ENCODE measurements at regions not wholly inside any gene's neighbourhood (a gene's known extent, or its start where the extent isn't known, plus 50 kb on each side); places are given as distances from the start of the nearest gene placed in this dataset.

DNA sequence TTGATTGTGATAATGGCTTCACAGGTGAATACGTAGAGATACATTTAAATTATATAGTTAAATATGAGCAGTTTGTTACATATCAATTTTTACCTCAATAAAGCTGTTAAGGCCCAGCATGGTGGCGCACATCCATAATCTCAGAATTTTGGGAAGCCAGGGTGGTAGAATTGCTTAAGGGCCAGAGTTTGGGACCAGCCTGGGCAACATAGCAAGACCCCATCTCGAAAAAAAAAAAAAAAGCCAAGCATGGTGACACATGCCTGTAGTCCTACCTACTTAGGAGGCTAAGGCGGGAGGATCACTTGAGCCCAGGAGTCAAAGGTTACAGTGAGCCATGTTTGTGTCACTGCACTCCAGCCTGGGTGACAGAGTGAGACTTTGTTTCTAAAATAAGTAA lies 138.7 kb upstream of the TMEM161B start:
- Histone ChIP-seq H3K79me2 (ENCODE audit: insufficient read depth, low read length) (no peaks in the 10 kb centered on the region), H3K9me3 (ENCODE audit: control insufficient read depth in 1 of 2, insufficient read depth in 1 of 2, low read depth in 1 of 2, low read length in 2 of 2) (no peaks in the 10 kb centered on the region), H3K9me2 (ENCODE audit: insufficient read depth) (no peaks in the 10 kb centered on the region), H3K4me3 (replicated peaks in 1 of 2; ENCODE audit: low read depth in 1 of 2, low read length in 2 of 2) (no peak overlapping the region), H3K4me2 (ENCODE audit: low read length) (no peak overlapping the region), H3K4me1 (ENCODE audit: control insufficient read depth in 1 of 2, insufficient read depth in 2 of 2, low read length in 2 of 2) (no peaks in the 10 kb centered on the region), H3K27me3 (ENCODE audit: insufficient read depth, low read length) (no peaks in the 10 kb centered on the region), H3K36me3 (ENCODE audit: control insufficient read depth in 1 of 2, insufficient read depth in 2 of 2, low read length in 2 of 2) (no peaks in the 10 kb centered on the region), H2AFZ (ENCODE audit: low read depth, low read length, poor library complexity, severe bottlenecking) (no peak overlapping the region), H4K20me1 (ENCODE audit: insufficient read depth) (no peaks in the 10 kb centered on the region), H3K9ac (ENCODE audit: low read length) (no peak overlapping the region), H3K27ac (ENCODE audit: low read depth, low read length) (no peak overlapping the region)
- ChIA-PET CTCF (no interaction called here), POLR2A (no interaction called here), RAD21 (ENCODE audit: low non-redundant PET in 1 of 2, low total read pairs in 2 of 2, uncharacterized antibody in 2 of 2, unreplicated experiment in 2 of 2) (no interaction called here)
- TF ChIP-seq RAD21 (IDR thresholded peaks at IDR 0.05; ENCODE audit: low read depth) (no peak), JUND (IDR thresholded peaks at IDR 0.05) (no peak), ZNF274 (IDR thresholded peaks at IDR 0.05; ENCODE audit: low read depth, low read length) (no peak), EGR1 (IDR thresholded peaks at IDR 0.05; ENCODE audit: low read depth) (no peak), SIN3A (IDR thresholded peaks at IDR 0.05; ENCODE audit: low read depth) (no peak)
- TF ChIP-seq, protein P1, sequence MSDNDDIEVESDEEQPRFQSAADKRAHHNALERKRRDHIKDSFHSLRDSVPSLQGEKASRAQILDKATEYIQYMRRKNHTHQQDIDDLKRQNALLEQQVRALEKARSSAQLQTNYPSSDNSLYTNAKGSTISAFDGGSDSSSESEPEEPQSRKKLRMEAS (IDR thresholded peaks at IDR 0.05) = no peak
- TF ChIP-seq, protein P2, sequence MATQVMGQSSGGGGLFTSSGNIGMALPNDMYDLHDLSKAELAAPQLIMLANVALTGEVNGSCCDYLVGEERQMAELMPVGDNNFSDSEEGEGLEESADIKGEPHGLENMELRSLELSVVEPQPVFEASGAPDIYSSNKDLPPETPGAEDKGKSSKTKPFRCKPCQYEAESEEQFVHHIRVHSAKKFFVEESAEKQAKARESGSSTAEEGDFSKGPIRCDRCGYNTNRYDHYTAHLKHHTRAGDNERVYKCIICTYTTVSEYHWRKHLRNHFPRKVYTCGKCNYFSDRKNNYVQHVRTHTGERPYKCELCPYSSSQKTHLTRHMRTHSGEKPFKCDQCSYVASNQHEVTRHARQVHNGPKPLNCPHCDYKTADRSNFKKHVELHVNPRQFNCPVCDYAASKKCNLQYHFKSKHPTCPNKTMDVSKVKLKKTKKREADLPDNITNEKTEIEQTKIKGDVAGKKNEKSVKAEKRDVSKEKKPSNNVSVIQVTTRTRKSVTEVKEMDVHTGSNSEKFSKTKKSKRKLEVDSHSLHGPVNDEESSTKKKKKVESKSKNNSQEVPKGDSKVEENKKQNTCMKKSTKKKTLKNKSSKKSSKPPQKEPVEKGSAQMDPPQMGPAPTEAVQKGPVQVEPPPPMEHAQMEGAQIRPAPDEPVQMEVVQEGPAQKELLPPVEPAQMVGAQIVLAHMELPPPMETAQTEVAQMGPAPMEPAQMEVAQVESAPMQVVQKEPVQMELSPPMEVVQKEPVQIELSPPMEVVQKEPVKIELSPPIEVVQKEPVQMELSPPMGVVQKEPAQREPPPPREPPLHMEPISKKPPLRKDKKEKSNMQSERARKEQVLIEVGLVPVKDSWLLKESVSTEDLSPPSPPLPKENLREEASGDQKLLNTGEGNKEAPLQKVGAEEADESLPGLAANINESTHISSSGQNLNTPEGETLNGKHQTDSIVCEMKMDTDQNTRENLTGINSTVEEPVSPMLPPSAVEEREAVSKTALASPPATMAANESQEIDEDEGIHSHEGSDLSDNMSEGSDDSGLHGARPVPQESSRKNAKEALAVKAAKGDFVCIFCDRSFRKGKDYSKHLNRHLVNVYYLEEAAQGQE (IDR thresholded peaks at IDR 0.05; ENCODE audit: low read depth) = no peak
- BruUV-seq (replicated peaks) = no TSS peak
- ATAC-seq = no peak
- no peak for DNase-seq (ENCODE audit: low read depth, low spot score)
- intact Hi-C loops (cut with micrococcal nuclease) = no loop called here

DNA sequence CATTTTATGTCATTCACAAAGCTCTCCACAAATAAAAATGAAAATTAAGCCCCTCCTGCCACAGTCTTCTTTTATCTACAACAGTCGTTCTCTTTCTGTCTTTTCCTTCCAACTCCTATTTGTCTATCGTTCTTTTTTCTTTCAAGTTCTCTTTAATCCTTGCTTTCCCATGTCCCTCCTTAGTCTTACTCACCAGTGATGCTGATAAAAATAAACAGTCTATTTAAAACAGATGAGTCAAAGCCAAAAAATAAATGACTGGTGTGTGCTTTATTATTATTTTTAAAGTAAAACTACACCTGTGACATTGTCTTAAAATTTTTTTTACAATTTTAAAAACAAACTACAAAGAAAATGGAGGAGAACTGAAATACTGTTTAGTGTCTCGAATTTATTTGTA lies 137.1 kb upstream of the TMEM161B start:
- Histone ChIP-seq H3K9me2 (ENCODE audit: insufficient read depth) (no peaks in the 10 kb centered on the region), H3K4me2 (ENCODE audit: low read length) (no peak overlapping the region), H3K4me1 (ENCODE audit: control insufficient read depth in 1 of 2, insufficient read depth in 2 of 2, low read length in 2 of 2) (no peaks in the 10 kb centered on the region), H3K36me3 (ENCODE audit: control insufficient read depth in 1 of 2, insufficient read depth in 2 of 2, low read length in 2 of 2) (no peaks in the 10 kb centered on the region), H3K9ac (ENCODE audit: low read length) (no peak overlapping the region), H3K4me3 (replicated peaks in 1 of 2; ENCODE audit: low read depth in 1 of 2, low read length in 2 of 2) (no peak overlapping the region), H3K9me3 (ENCODE audit: control insufficient read depth in 1 of 2, insufficient read depth in 1 of 2, low read depth in 1 of 2, low read length in 2 of 2) (no peaks in the 10 kb centered on the region), H3K79me2 (ENCODE audit: insufficient read depth, low read length) (no peaks in the 10 kb centered on the region), H3K27me3 (ENCODE audit: insufficient read depth, low read length) (no peaks in the 10 kb centered on the region), H2AFZ (ENCODE audit: low read depth, low read length, poor library complexity, severe bottlenecking) (no peak overlapping the region), H4K20me1 (ENCODE audit: insufficient read depth) (no peaks in the 10 kb centered on the region), H3K27ac (ENCODE audit: low read depth, low read length) (no peak overlapping the region)
- intact Hi-C loops (cut with micrococcal nuclease) = no loop called here
- BruUV-seq (replicated peaks) = no TSS peak
- DNase-seq (ENCODE audit: low read depth, low spot score) (no peak), ATAC-seq (no peak)
- ChIA-PET POLR2A (no interaction called here), CTCF (no interaction called here), RAD21 (ENCODE audit: low non-redundant PET in 1 of 2, low total read pairs in 2 of 2, uncharacterized antibody in 2 of 2, unreplicated experiment in 2 of 2) (no interaction called here)
- TF ChIP-seq CBX3 (IDR thresholded peaks at IDR 0.05; ENCODE audit: low read depth) = no peak
- TF ChIP-seq, protein P3, sequence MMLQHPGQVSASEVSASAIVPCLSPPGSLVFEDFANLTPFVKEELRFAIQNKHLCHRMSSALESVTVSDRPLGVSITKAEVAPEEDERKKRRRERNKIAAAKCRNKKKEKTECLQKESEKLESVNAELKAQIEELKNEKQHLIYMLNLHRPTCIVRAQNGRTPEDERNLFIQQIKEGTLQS (IDR thresholded peaks at IDR 0.05) = no peak
- TF ChIP-seq CEBPB (IDR thresholded peaks at IDR 0.05; ENCODE audit: low read depth) = no peak
- TF ChIP-seq SRF (IDR thresholded peaks at IDR 0.05; ENCODE audit: low read depth) = no peak
- no peak for TF ChIP-seq TCF7L2 (IDR thresholded peaks at IDR 0.05; ENCODE audit: borderline replicate concordance, extremely low read depth, insufficient read depth, insufficient read length)
- TF ChIP-seq EZH2phosphoT487 (IDR thresholded peaks at IDR 0.05; ENCODE audit: borderline replicate concordance) = no peak
- no peak for TF ChIP-seq RAD21 (IDR thresholded peaks at IDR 0.05; ENCODE audit: low read depth)
- no peak for TF ChIP-seq EZH2 (IDR thresholded peaks at IDR 0.05)
- TF ChIP-seq, protein P2 (IDR thresholded peaks at IDR 0.05; ENCODE audit: low read depth) = no peak
- no peak for TF ChIP-seq POLR2A (IDR thresholded peaks at IDR 0.05; ENCODE audit: borderline replicate concordance, extremely low read depth, insufficient read depth, insufficient read length)
